H1 (cell line): ENCODE measurements at regions not wholly inside any gene's neighbourhood (a gene's known extent, or its start where the extent isn't known, plus 50 kb on each side); places are given as distances from the start of the nearest gene placed in this dataset.
A peak's percentile ranks its signal among the peaks of the same experiment; 100 is the strongest.

Experiments
- CTCF ChIA-PET: fragments of 300-600 bp; sonication (Branson Sonifier 250); formaldehyde crosslinking; loops from one replicate; lab custom pipeline; 2021; ENCODE audit not compliant: partially characterized antibody; lab: Charles Lee
- POLR2A ChIA-PET: fragments of 300-600 bp; sonication (Branson Sonifier 250); formaldehyde crosslinking; loops from one replicate; lab custom pipeline; 2021; ENCODE audit warnings: inconsistent platforms; ENCODE audit not compliant: partially characterized antibody; lab: Charles Lee
- DNase-seq, 2 experiments: peaks; one replicate each; pipeline versions ENCODE4 v3.0.0 to v3.0.0-alpha.2; 2010 to 2022; ENCODE audit warnings: low spot score in 2 of 2, low read depth in 1 of 2, mixed read lengths in 1 of 2
- FAIRE-seq: peaks from 2 replicates; lab custom pipeline; 2011; peaks lifted over from hg19 to GRCh38; lab: Jason Lieb, UNC
- H2AFZ ChIP-seq: 2 replicates; pipeline ENCODE4 v1.8.1; 2012; ENCODE audit warnings: low read length, inconsistent platforms
- H2AK5ac ChIP-seq: 2 replicates; pipeline ENCODE4 v1.6.1; 2013; ENCODE audit warnings: low read depth, low read length
- H2BK120ac ChIP-seq: replicated peaks from 2 replicates; pipeline ENCODE3; 2013; ENCODE audit warnings: low read depth, low read length, inconsistent platforms
- H2BK12ac ChIP-seq: 2 replicates; pipeline ENCODE4 v1.6.1; 2013; ENCODE audit warnings: low read depth, low read length
- H2BK15ac ChIP-seq: 2 replicates; pipeline ENCODE4 v1.6.1; 2013; ENCODE audit warnings: low read length
- H2BK20ac ChIP-seq: 2 replicates; pipeline ENCODE4 v1.6.1; 2013; ENCODE audit warnings: low read length
- H2BK5ac ChIP-seq: 2 replicates; pipeline ENCODE4 v1.6.1; 2013; ENCODE audit warnings: low read depth, low read length
- H3K14ac ChIP-seq: 2 replicates; pipeline ENCODE4 v1.6.1; 2013; ENCODE audit warnings: inconsistent platforms; ENCODE audit not compliant: insufficient read length
- H3K18ac ChIP-seq: 2 replicates; pipeline ENCODE4 v1.6.1; 2013; ENCODE audit warnings: low read length; ENCODE audit errors: extremely low read depth
- H3K23ac ChIP-seq: 2 replicates; pipeline ENCODE4 v1.6.1; 2013; ENCODE audit warnings: inconsistent platforms; ENCODE audit not compliant: insufficient read length
- H3K23me2 ChIP-seq: 2 replicates; pipeline ENCODE4 v1.6.1; 2013; ENCODE audit warnings: low read depth, low read length
- H3K27ac ChIP-seq: 2 replicates; pipeline ENCODE4 v1.6.1; 2011; ENCODE audit warnings: low read depth, low read length, inconsistent platforms
- H3K27me3 ChIP-seq, 4 experiments: replicated peaks in 1 of 4; 1 replicate in 1 of 4; 2 replicates in 3 of 4; pipeline versions ENCODE4 v1.6.1 to v1.8.1; 2011 to 2013; ENCODE audit warnings: low read length in 3 of 4, mild to moderate bottlenecking in 3 of 4, inconsistent platforms in 2 of 4, mixed read lengths in 2 of 4, moderate library complexity in 1 of 4; ENCODE audit not compliant: control insufficient read depth in 3 of 4, insufficient read depth in 3 of 4; ENCODE audit errors: extremely low read depth in 1 of 4
- H3K36me3 ChIP-seq, 4 experiments: 2 replicates each; pipeline versions ENCODE4 v1.6.1 to v1.8.1; 2011 to 2013; ENCODE audit warnings: mild to moderate bottlenecking in 4 of 4, low read length in 3 of 4, moderate library complexity in 2 of 4, control low read depth in 1 of 4, inconsistent platforms in 1 of 4; ENCODE audit not compliant: insufficient read depth in 4 of 4, control insufficient read depth in 2 of 4
- H3K4ac ChIP-seq: replicated peaks from 2 replicates; pipeline ENCODE3; 2013; ENCODE audit warnings: low read length, low read depth, mixed read lengths, inconsistent platforms; ENCODE audit not compliant: insufficient read length
- H3K4me1 ChIP-seq, 4 experiments: replicated peaks in 1 of 4; 1 replicate in 1 of 4; 2 replicates in 3 of 4; pipeline versions ENCODE4 v1.6.1 to v1.8.1; 2011 to 2013; ENCODE audit warnings: low read length in 3 of 4, inconsistent platforms in 2 of 4, mixed read lengths in 1 of 4; ENCODE audit not compliant: insufficient read depth in 4 of 4, control insufficient read depth in 3 of 4
- H3K4me2 ChIP-seq, 2 experiments: 2 replicates each; pipeline versions ENCODE4 v1.6.1 to v1.8.1; 2011 to 2013; ENCODE audit warnings: low read depth in 2 of 2, low read length in 2 of 2, control low read depth in 1 of 2, inconsistent platforms in 1 of 2, mild to moderate bottlenecking in 1 of 2; ENCODE audit not compliant: insufficient read depth in 1 of 2
- H3K4me3 ChIP-seq, 4 experiments: fragments of 200-600, 300-600 bp in 1 of 4; sonication (generic), shearing (Covaris generic), sonication (Bioruptor Twin) in 1 of 4; 2 replicates each; pipeline versions ENCODE4 v1.5.1 to v1.8.1; 2011 to 2016; ENCODE audit warnings: low read length in 4 of 4, low read depth in 3 of 4, control low read depth in 2 of 4, inconsistent platforms in 2 of 4, mild to moderate bottlenecking in 2 of 4, mixed read lengths in 1 of 4, moderate library complexity in 1 of 4; ENCODE audit not compliant: insufficient read depth in 2 of 4; ENCODE audit errors: extremely low read depth in 1 of 4
- H3K56ac ChIP-seq: replicated peaks from 2 replicates; pipeline ENCODE3; 2013; ENCODE audit warnings: low read depth, mild to moderate bottlenecking, mixed read lengths, low read length, inconsistent platforms; ENCODE audit not compliant: insufficient read length
- H3K79me1 ChIP-seq: 2 replicates; pipeline ENCODE4 v1.6.1; 2013; ENCODE audit warnings: low read depth, low read length, control low read depth
- H3K79me2 ChIP-seq, 2 experiments: 2 replicates each; pipeline versions ENCODE4 v1.6.1 to v1.8.1; 2012 to 2013; ENCODE audit warnings: low read length in 2 of 2, mild to moderate bottlenecking in 2 of 2, inconsistent platforms in 1 of 2; ENCODE audit not compliant: insufficient read depth in 2 of 2, control insufficient read depth in 1 of 2
- H3K9ac ChIP-seq, 4 experiments: replicated peaks in 1 of 4; 1 replicate in 1 of 4; 2 replicates in 3 of 4; pipeline versions ENCODE4 v1.6.1 to v1.8.1; 2011 to 2013; ENCODE audit warnings: low read depth in 3 of 4, low read length in 3 of 4, control low read depth in 2 of 4, mild to moderate bottlenecking in 2 of 4, moderate library complexity in 2 of 4, inconsistent platforms in 1 of 4; ENCODE audit errors: extremely low read depth in 1 of 4
- H3K9me3 ChIP-seq, 2 experiments: 2 replicates each; pipeline versions ENCODE4 v1.6.1 to v1.8.1; 2012 to 2013; ENCODE audit warnings: mild to moderate bottlenecking in 2 of 2, moderate library complexity in 2 of 2, control low read depth in 1 of 2, inconsistent platforms in 1 of 2, low read depth in 1 of 2, low read length in 1 of 2, mixed read lengths in 1 of 2; ENCODE audit not compliant: insufficient read depth in 2 of 2
- H4K20me1 ChIP-seq, 2 experiments: replicated peaks in 1 of 2; 2 replicates each; pipeline versions ENCODE3 to v1.8.1; 2011 to 2013; ENCODE audit warnings: inconsistent platforms in 2 of 2, low read length in 2 of 2, mild to moderate bottlenecking in 1 of 2; ENCODE audit not compliant: insufficient read depth in 2 of 2, control insufficient read depth in 1 of 2
- H4K5ac ChIP-seq: 2 replicates; pipeline ENCODE4 v1.6.1; 2013; ENCODE audit warnings: low read length, low read depth, mixed read lengths, inconsistent platforms; ENCODE audit not compliant: insufficient read length
- H4K8ac ChIP-seq: 2 replicates; pipeline ENCODE4 v1.8.0; 2013; ENCODE audit warnings: mild to moderate bottlenecking, moderate library complexity, low read length, inconsistent platforms; ENCODE audit not compliant: insufficient read depth; ENCODE audit errors: extremely low read depth
- H4K91ac ChIP-seq: replicated peaks from 2 replicates; pipeline ENCODE3; 2013; ENCODE audit warnings: low read length, mixed read lengths, inconsistent platforms; ENCODE audit not compliant: insufficient read length
- CHD2 ChIP-seq: IDR thresholded peaks from 2 replicates; pipeline ENCODE4 v1.6.1; 2012; ENCODE audit warnings: low read length, improper control_type of control experiment
- NRF1 ChIP-seq: IDR thresholded peaks from 2 replicates; pipeline ENCODE4 v1.6.1; 2011; ENCODE audit warnings: mild to moderate bottlenecking, low read depth, low read length, improper control_type of control experiment
- SUZ12 ChIP-seq: fragments of 200-600 bp; sonication (generic); IDR thresholded peaks from 2 replicates; pipeline ENCODE4 v1.6.1; 2012; ENCODE audit warnings: mild to moderate bottlenecking, inconsistent platforms, low read length, moderate library complexity, mixed read lengths
- WGBS, 2 experiments: shearing (Covaris generic) in 1 of 2; methylation state at CpG; one replicate each; pipeline versions ENCODE4 v1.1.6 to v1.1.7; 2013 to 2015; ENCODE audit warnings: low lambda C conversion rate in 2 of 2, mixed read lengths in 2 of 2, inconsistent platforms in 1 of 2, low coverage in 1 of 2, missing lambda C conversion rate in 1 of 2; ENCODE audit not compliant: insufficient replicate concordance in 2 of 2, insufficient coverage in 1 of 2, insufficient read length in 1 of 2; ENCODE audit errors: extremely low coverage in 1 of 2, missing lambda C conversion rate in 1 of 2; 5-methylcytosine and 5-hydroxymethylcytosine counted together

- Histone ChIP-seq H3K14ac (no peak overlapping the region), H2BK120ac (peak overlapping the region; percentile 100), H4K8ac (no peak overlapping the region), H2AFZ (no peak overlapping the region), H3K79me2 (no peaks in the 10 kb centered on the region), H4K20me1 (no peaks in the 10 kb centered on the region), H2BK20ac (peak overlapping the region; percentile 100; the same call in 1 of the 2 replicates), H2BK12ac (peak overlapping the region; percentile 100; the same call in 1 of the 2 replicates), H3K23ac (no peak overlapping the region), H2BK5ac (peak overlapping the region; percentile 100), H4K5ac (peak overlapping the region; percentile 97), H3K4me1 (peaks cover 7 to 24% (median 18%) of the 10 kb centered on the region in 4 experiments), H3K27ac (peak overlapping the region; percentile 88), H3K9me3 (no peaks in the 10 kb centered on the region), H3K18ac (peak overlapping the region; percentile 76), H3K27me3 (no peaks in the 10 kb centered on the region), H3K23me2 (no peaks in the 10 kb centered on the region), H3K4me2 (peak overlapping the region; percentile 64 to 67), H3K4me3 (peak overlapping the region in 1 of 4 experiments; percentile 40; a peak in 1 of 8 replicates), H4K91ac (peak overlapping the region; percentile 100), H3K9ac (peak overlapping the region in 2 of 4 experiments; percentile 13 to 43; a peak in 2 of 7 replicates), H3K4ac (peak overlapping the region; percentile 97), H2BK15ac (no peak overlapping the region), H3K56ac (peak overlapping the region; percentile 83), H3K79me1 (no peaks in the 10 kb centered on the region), H3K36me3 (no peaks in the 10 kb centered on the region; a peak in 1 of 8 replicates), H2AK5ac (peak overlapping the region; percentile 94; the same call in 1 of the 2 replicates)
- 3% methylated on average over 6 of the region's 6 CpGs; no CpG with 5 or more reads in 1 of the 2 experiments for WGBS, 2 experiments
- FAIRE-seq (peak; percentile 96), DNase-seq (no peak)
- ChIA-PET CTCF (interaction anchor here (1.6 to 1.7 kb wide), 2 partner anchors 10 to 140 kb away, joined by 6 to 10 read pairs; no protein-coding TSS in a partner anchor), POLR2A (interaction anchor here (1.2 to 2.3 kb wide), 3 partner anchors 9 to 105 kb away, joined by 3 to 6 read pairs (median 4); no protein-coding TSS in a partner anchor)
- TF ChIP-seq CHD2: no peak
- no peak for TF ChIP-seq SUZ12
- TF ChIP-seq NRF1: no peak
Measured at GRCh38 chr2:151553-152334, 105.4 kb upstream of the FAM110C start.
